HPDE6-E6E7 (cell line): ENCODE measurements at regions not wholly inside any gene's neighbourhood (a gene's known extent, or its start where the extent isn't known, plus 50 kb on each side); places are given as distances from the start of the nearest gene placed in this dataset.

ENCODE experiments used
- DNase-seq: peaks from one replicate; pipeline ENCODE4 v3.0.0; 2011; ENCODE audit warnings: missing footprints; ENCODE audit errors: extremely low spot score

DNA sequence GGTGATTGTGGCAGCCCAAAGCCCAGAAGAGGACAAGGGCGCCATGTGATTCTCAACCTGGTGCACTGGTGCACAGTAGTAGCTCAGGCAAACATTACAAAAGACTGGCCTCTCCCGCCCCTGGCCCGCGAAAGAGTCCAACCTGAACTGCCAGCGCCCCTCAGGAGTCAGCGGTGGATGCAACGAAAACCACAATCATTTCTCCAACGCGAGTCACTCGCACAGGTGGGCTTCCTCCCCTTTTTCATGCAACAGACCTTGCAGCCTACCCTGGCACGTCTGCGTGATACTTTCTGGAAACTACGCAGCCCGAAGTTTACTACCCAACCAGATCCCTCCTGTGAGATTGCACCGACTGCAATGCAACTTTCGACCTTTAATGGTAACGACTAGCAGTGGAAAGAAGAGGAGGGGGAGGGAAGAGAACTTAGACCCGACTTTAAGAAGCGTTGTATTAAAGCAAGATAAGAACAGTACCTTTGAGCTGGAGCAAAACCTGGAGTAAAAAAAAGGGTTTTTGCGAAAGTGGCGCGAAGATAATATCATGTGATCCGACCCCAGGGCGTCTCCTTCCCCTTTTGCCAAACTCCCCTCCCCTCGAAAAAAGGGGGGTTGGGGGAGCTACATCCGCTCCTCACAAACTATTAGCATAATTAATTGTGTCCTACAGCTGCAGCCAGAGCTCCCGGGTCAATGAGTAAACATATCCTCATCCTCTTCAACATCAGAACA, 63.3 kb upstream of the CCDC160 start:
- DNase-seq, result no peak

DNA sequence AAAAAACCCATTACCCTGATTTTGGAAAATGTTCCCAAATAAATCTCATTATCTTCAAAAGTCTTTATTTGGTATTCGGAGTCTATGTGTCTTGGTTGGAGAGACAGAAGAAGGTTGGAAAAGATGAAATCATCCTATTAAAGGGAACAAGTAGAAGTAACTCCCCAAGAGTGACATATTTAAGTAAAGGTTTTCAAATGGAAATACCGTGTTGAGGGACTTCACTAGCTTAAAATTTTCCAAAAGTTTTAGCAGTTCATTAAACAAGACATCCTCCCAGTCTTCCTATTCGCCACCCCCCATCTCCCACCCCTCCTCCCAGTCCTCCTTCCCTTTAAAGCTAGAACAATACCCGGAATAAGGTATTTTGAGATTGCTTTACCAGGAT, 62.7 kb upstream of the CCDC160 start:
- DNase-seq, result no peak

- DNase-seq, result no peak
Measured at GRCh38 chrX:134174859-134175258, 62.1 kb upstream of the CCDC160 start.

- no peak for DNase-seq
Measured at GRCh38 chrX:134177527-134177926, 59.5 kb upstream of the CCDC160 start.

DNA sequence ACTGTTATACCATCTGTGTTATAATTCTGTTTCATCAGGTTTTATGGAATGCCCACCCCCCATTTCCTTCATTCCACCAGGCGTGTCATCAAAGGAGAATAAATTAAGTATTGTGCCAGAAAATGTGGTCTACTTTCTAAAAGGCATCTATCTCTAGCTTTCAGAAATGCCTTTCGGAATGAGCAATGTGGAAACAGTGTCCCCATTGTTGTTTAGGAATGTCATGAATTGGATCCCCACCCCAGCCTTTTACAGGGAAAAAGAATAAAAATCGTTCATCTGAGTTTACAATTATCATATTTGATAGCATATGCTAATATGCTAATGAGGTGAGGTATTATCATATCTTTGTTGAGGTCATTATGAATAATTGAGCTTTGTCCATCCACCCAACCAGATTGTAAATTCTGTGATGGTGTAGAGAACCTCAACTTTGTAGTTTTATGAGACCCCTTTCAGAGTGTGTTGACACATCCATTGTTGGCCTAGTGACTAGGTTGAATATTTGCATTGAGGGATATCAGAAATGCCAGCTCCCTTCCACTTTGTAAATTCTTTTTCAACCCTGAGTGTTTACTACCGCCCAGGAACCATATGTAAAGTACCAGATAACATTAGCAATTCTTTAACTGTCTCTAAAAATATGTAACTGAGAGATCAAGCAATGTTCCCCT, 56.2 kb upstream of the CCDC160 start:
- DNase-seq, result no peak

- DNase-seq, result no peak
Measured at GRCh38 chrX:134181275-134181660, 55.7 kb upstream of the CCDC160 start.

GRCh38 chrX:134183665-134184064, 53.3 kb upstream of the CCDC160 start:
- DNase-seq, result no peak

DNA sequence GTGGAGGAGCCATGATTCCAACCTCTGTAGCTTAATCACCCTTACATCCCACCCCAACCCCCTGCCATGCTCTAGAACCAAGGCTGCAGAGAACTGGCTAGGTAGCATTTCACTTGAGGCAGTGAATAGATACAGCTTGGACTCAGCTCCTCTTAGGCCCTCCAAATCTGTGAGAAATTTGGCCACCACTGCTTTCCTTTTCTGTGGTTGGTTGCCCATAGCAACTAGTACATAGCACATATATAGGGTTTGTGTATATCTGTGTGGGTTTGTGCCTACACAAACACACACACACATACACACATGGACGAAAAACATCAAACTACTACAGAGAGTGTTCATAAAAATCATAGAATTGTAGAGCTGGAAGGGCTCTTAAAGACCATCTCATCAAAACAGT, 52.0 kb upstream of the CCDC160 start:
- no peak for DNase-seq

DNA sequence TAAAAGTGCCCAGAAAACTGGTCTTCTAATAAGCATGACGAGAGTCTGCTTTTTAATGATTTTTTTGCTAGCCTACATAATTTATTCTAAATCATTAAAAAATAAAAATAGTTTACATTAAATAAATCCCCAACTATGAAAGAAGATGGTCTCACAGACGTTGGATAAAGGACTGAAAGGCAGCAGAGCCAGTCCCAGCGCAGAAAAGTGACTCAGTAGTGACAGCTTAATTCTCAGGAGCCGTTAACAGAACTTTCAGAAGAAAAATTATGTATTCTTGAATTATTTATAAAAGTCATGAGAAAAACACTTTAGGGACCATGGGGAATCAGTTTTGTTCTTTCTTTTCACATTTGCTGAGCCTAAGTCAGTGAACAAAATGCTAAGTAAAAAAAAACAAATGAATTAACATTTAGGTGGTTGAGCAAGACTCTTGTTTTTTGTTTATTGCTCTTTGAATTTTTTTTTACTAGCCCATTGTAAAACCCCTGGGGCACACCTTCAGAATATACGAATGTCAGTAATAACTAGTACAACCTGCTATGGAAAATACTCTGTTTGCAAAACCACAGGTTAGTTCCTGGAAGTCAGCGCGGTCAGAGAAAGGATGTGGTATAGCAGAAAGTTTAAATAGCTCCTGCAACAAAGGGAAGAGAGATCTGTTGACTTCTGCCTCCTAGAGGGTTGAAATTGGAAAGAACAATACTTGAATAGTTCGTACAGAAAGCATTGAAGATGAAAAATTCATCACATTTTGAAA, 50.4 kb upstream of the CCDC160 start:
- DNase-seq, result no peak
